ENCODE measurements at regions not wholly inside any gene's neighbourhood (a gene's known extent, or its start where the extent isn't known, plus 50 kb on each side); places are given as distances from the start of the nearest gene placed in this dataset.

GRCh38 chr1:229027622-229028182 lies 243.2 kb upstream of the RAB4A start:
- no peak for TF ChIP-seq CTCF (conservative IDR thresholded peaks at IDR 0.05)
- no peak for TF ChIP-seq ZFX (IDR thresholded peaks at IDR 0.05)

Measured in C4-2B (cell line).